IMR-90 (cell line): ENCODE measurements at regions not wholly inside any gene's neighbourhood (a gene's known extent, or its start where the extent isn't known, plus 50 kb on each side); places are given as distances from the start of the nearest gene placed in this dataset.

Experiments
- ATAC-seq: fragments of 200-7000 bp; cut with Tn5 transposase; 2 replicates; pipeline ENCODE4 v1.9.1; 2020; ENCODE audit warnings: low read depth, mild to moderate bottlenecking, moderate library complexity
- BruUV-seq: library from RNA; stranded (reverse); fragments of 400-500 nt; replicated peaks from 2 replicates; lab custom pipeline; 2021; lab: Mats Ljungman, UMichigan
- CTCF ChIA-PET: fragments of 300-600 bp; formaldehyde crosslinking; extraction: SDS; loops from one replicate; lab custom pipeline; 2021; ENCODE audit warnings: antibody characterized with exemption; lab: Yijun Ruan, JAX
- POLR2A ChIA-PET: fragments of 300-600 bp; sonication (Branson Sonifier 250); formaldehyde crosslinking; loops from one replicate; lab custom pipeline; 2022; ENCODE audit warnings: antibody characterized with exemption; ENCODE audit not compliant: unreplicated experiment; lab: Charles Lee
- DNase-seq: peaks from one replicate; pipeline ENCODE4 v3.0.0; 2013
- H2AFZ ChIP-seq: replicated peaks from 2 replicates; pipeline ENCODE3; 2013; ENCODE audit warnings: low read length, mild to moderate bottlenecking; ENCODE audit not compliant: poor library complexity
- H2AK5ac ChIP-seq: 2 replicates; pipeline ENCODE4 v1.6.1; 2013; ENCODE audit warnings: low read depth, low read length, inconsistent platforms
- H2AK9ac ChIP-seq: replicated peaks from 2 replicates; pipeline ENCODE3; 2013; ENCODE audit warnings: mild to moderate bottlenecking, low read depth, low read length, moderate library complexity; ENCODE audit not compliant: poor library complexity
- H2BK120ac ChIP-seq: 2 replicates; pipeline ENCODE4 v1.6.1; 2013; ENCODE audit warnings: low read depth, low read length, inconsistent platforms
- H2BK15ac ChIP-seq: 3 replicates; pipeline ENCODE4 v1.6.1; 2013; ENCODE audit warnings: low read depth, low read length, inconsistent platforms
- H2BK20ac ChIP-seq: 2 replicates; pipeline ENCODE4 v1.6.1; 2013; ENCODE audit warnings: low read depth, mild to moderate bottlenecking, inconsistent platforms, low read length, moderate library complexity
- H2BK5ac ChIP-seq: 2 replicates; pipeline ENCODE4 v1.6.1; 2013; ENCODE audit warnings: mild to moderate bottlenecking, low read depth, low read length, inconsistent platforms; ENCODE audit not compliant: poor library complexity, severe bottlenecking
- H3K14ac ChIP-seq: replicated peaks from 2 replicates; pipeline ENCODE4 v1.6.1; 2013; ENCODE audit warnings: low read depth, low read length, inconsistent platforms
- H3K18ac ChIP-seq: 2 replicates; pipeline ENCODE4 v1.6.1; 2013; ENCODE audit warnings: low read depth, low read length, control low read depth
- H3K23ac ChIP-seq: 2 replicates; pipeline ENCODE4 v1.6.1; 2013; ENCODE audit warnings: low read depth, low read length, inconsistent platforms
- H3K27ac ChIP-seq: 2 replicates; pipeline ENCODE4 v1.5.1; 2013; ENCODE audit warnings: mild to moderate bottlenecking, control low read depth, low read length; ENCODE audit not compliant: insufficient read depth
- H3K27me3 ChIP-seq: 2 replicates; pipeline ENCODE4 v1.6.1; 2013; ENCODE audit warnings: low read length; ENCODE audit not compliant: control insufficient read depth, insufficient read depth
- H3K36me3 ChIP-seq: 2 replicates; pipeline ENCODE4 v1.6.1; 2013; ENCODE audit warnings: low read length, mixed read lengths; ENCODE audit not compliant: control insufficient read depth, insufficient read depth
- H3K4ac ChIP-seq: 2 replicates; pipeline ENCODE4 v1.6.1; 2013; ENCODE audit warnings: low read depth, low read length, inconsistent platforms
- H3K4me1 ChIP-seq: 2 replicates; pipeline ENCODE4 v1.6.1; 2013; ENCODE audit warnings: low read length, mixed read lengths; ENCODE audit not compliant: control insufficient read depth, insufficient read depth
- H3K4me2 ChIP-seq: 2 replicates; pipeline ENCODE4 v1.6.1; 2013; ENCODE audit warnings: low read depth, mild to moderate bottlenecking, control low read depth, low read length, moderate library complexity
- H3K4me3 ChIP-seq: 2 replicates; pipeline ENCODE4 v1.5.1; 2013; ENCODE audit warnings: low read depth, mild to moderate bottlenecking, control low read depth, low read length, moderate library complexity; ENCODE audit not compliant: insufficient read depth
- H3K56ac ChIP-seq: 2 replicates; pipeline ENCODE4 v1.6.1; 2013; ENCODE audit warnings: low read length, inconsistent platforms; ENCODE audit not compliant: insufficient read depth; ENCODE audit errors: extremely low read depth
- H3K79me1 ChIP-seq, 2 experiments: 2 replicates each; pipeline ENCODE4 v1.6.1; 2013; ENCODE audit warnings: low read length in 2 of 2, inconsistent platforms in 1 of 2, low read depth in 1 of 2
- H3K9ac ChIP-seq: 2 replicates; pipeline ENCODE4 v1.6.1; 2013; ENCODE audit warnings: low read depth, low read length, control low read depth
- H3K9me1 ChIP-seq: 2 replicates; pipeline ENCODE4 v1.6.1; 2013; ENCODE audit warnings: low read length, inconsistent platforms; ENCODE audit not compliant: insufficient read depth
- H3K9me3 ChIP-seq: 2 replicates; pipeline ENCODE4 v1.6.1; 2013; ENCODE audit warnings: low read length; ENCODE audit not compliant: control insufficient read depth, insufficient read depth
- H4K20me1 ChIP-seq: 2 replicates; pipeline ENCODE4 v1.6.1; 2013; ENCODE audit warnings: low read length, inconsistent platforms; ENCODE audit not compliant: insufficient read depth
- H4K5ac ChIP-seq: 2 replicates; pipeline ENCODE4 v1.6.1; 2013; ENCODE audit warnings: mild to moderate bottlenecking, low read depth, low read length, control low read depth
- H4K8ac ChIP-seq, 2 experiments: 2 replicates each; pipeline ENCODE4 v1.6.1; 2013; ENCODE audit warnings: low read depth in 2 of 2, low read length in 2 of 2, control low read depth in 1 of 2, inconsistent platforms in 1 of 2
- H4K91ac ChIP-seq: 2 replicates; pipeline ENCODE4 v1.6.1; 2013; ENCODE audit warnings: low read depth, low read length, inconsistent platforms; ENCODE audit not compliant: insufficient read depth
- BHLHE40 ChIP-seq: fragments of 150-350 bp; IDR thresholded peaks from 2 replicates; pipeline ENCODE4 v1.6.1; 2016; ENCODE audit warnings: mild to moderate bottlenecking, low read depth, low read length
- CEBPB ChIP-seq: IDR thresholded peaks from 2 replicates; pipeline ENCODE4 v1.6.1; 2012; ENCODE audit warnings: low read depth, low read length, improper control_type of control experiment
- CHD1 ChIP-seq: IDR thresholded peaks from 2 replicates; pipeline ENCODE4 v1.6.1; 2012; ENCODE audit warnings: low read depth, low read length, improper control_type of control experiment
- ELK1 ChIP-seq: fragments of 150-350 bp; IDR thresholded peaks from 2 replicates; pipeline ENCODE4 v1.6.1; 2016; ENCODE audit warnings: low read depth, mild to moderate bottlenecking, low read length, moderate library complexity, borderline replicate concordance
- FOS ChIP-seq: fragments of 150-350 bp; IDR thresholded peaks from 2 replicates; pipeline ENCODE4 v1.6.1; 2016; ENCODE audit warnings: low read depth, low read length
- MAFK ChIP-seq: IDR thresholded peaks from 2 replicates; pipeline ENCODE4 v1.6.1; 2012; ENCODE audit warnings: low read depth, low read length, improper control_type of control experiment
- MAZ ChIP-seq: IDR thresholded peaks from 2 replicates; pipeline ENCODE4 v1.6.1; 2012; ENCODE audit warnings: low read depth, mild to moderate bottlenecking, low read length, improper control_type of control experiment, moderate library complexity, borderline replicate concordance
- MXI1 ChIP-seq: IDR thresholded peaks from 2 replicates; pipeline ENCODE4 v1.6.1; 2012; ENCODE audit warnings: low read depth, mild to moderate bottlenecking, low read length, moderate library complexity, borderline replicate concordance
- NFE2L2 ChIP-seq: fragments of 150-350 bp; IDR thresholded peaks from 2 replicates; pipeline ENCODE4 v1.6.1; 2016; ENCODE audit warnings: low read depth, mild to moderate bottlenecking, low read length
- POLR2A ChIP-seq: IDR thresholded peaks from 2 replicates; pipeline ENCODE4 v1.6.1; 2012; ENCODE audit warnings: mild to moderate bottlenecking, low read depth, low read length
- RAD21 ChIP-seq: IDR thresholded peaks from 2 replicates; pipeline ENCODE4 v1.6.1; 2012; ENCODE audit warnings: low read length, improper control_type of control experiment
- RCOR1 ChIP-seq: IDR thresholded peaks from 2 replicates; pipeline ENCODE4 v1.6.1; 2012; ENCODE audit warnings: mild to moderate bottlenecking, low read length, improper control_type of control experiment; ENCODE audit not compliant: insufficient replicate concordance
- RFX5 ChIP-seq: IDR thresholded peaks from 2 replicates; pipeline ENCODE4 v1.8.0; 2012; ENCODE audit warnings: low read depth, mild to moderate bottlenecking, low read length, moderate library complexity
- SMC3 ChIP-seq: fragments of 150-350 bp; IDR thresholded peaks from 2 replicates; pipeline ENCODE4 v1.6.1; 2016; ENCODE audit warnings: low read depth, mild to moderate bottlenecking, antibody characterized with exemption, low read length, moderate library complexity
- WGBS, 2 experiments: methylation state at CpG; one replicate each; pipeline versions ENCODE4 v1.1.5 to v1.1.7; 2013; ENCODE audit warnings: missing lambda C conversion rate in 2 of 2; ENCODE audit not compliant: insufficient read length in 1 of 2; ENCODE audit errors: extremely low coverage in 2 of 2; 5-methylcytosine and 5-hydroxymethylcytosine counted together
- dilution Hi-C: fragments of 300-500 bp; cut with HindIII; formaldehyde crosslinking; loops from one replicate; pipeline ENCODE4 v1.14.3; 2018; ENCODE audit warnings: low sequenced_read_pairs; ENCODE audit not compliant: unreplicated experiment
- in situ Hi-C: fragments of 300-500 bp; cut with MboI; formaldehyde crosslinking; loops from 3 replicates; pipeline ENCODE4 v1.14.3; 2019; ENCODE audit warnings: low sequenced_read_pairs, inconsistent platforms, mixed read lengths
- intact Hi-C: fragments of 100-400 bp; cut with micrococcal nuclease; formaldehyde crosslinking; loops from 2 replicates; pipeline ENCODE4 v1.10.0; 2022
- TF ChIP-seq, protein P1 (sequence below): fragments of 150-350 bp; IDR thresholded peaks from 2 replicates; pipeline ENCODE4 v1.6.1; 2017; ENCODE audit warnings: mild to moderate bottlenecking, antibody characterized with exemption, low read length, low read depth
- TF ChIP-seq, protein P2 (sequence below): conservative IDR thresholded peaks from 2 replicates; pipeline ENCODE4 v1.5.1; 2012; ENCODE audit warnings: mild to moderate bottlenecking, low read depth, low read length, improper control_type of control experiment

- ChIA-PET CTCF (no interaction called here), POLR2A (interaction anchor here (0.7 kb wide), 1 partner anchor 1963 kb away, joined by 6 read pairs; no protein-coding TSS in a partner anchor)
- Histone ChIP-seq H3K56ac (no peak overlapping the region), H4K8ac (no peak overlapping the region), H2BK5ac (no peak overlapping the region), H3K9ac (no peak overlapping the region), H3K4me1 (no peaks in the 10 kb centered on the region), H3K9me1 (no peaks in the 10 kb centered on the region), H3K4me3 (no peak overlapping the region), H3K27ac (no peak overlapping the region), H2BK120ac (no peak overlapping the region), H3K27me3 (peaks cover 47% of the 10 kb centered on the region), H3K36me3 (no peaks in the 10 kb centered on the region), H2AK9ac (no peak overlapping the region), H4K5ac (no peak overlapping the region), H3K14ac (no peak overlapping the region), H2BK15ac (no peak overlapping the region), H3K79me1 (no peaks in the 10 kb centered on the region), H2BK20ac (no peak overlapping the region), H4K91ac (no peak overlapping the region), H3K4me2 (no peak overlapping the region), H4K20me1 (no peaks in the 10 kb centered on the region), H2AK5ac (no peak overlapping the region), H3K4ac (no peak overlapping the region), H3K9me3 (peaks cover 2% of the 10 kb centered on the region; the same call in 1 of the 2 replicates), H3K18ac (no peak overlapping the region), H3K23ac (no peak overlapping the region), H2AFZ (no peak overlapping the region)
- no peak for TF ChIP-seq NFE2L2
- TF ChIP-seq MAZ = no peak
- TF ChIP-seq POLR2A = no peak
- TF ChIP-seq FOS = no peak
- no peak for TF ChIP-seq MAFK
- TF ChIP-seq, protein P1, sequence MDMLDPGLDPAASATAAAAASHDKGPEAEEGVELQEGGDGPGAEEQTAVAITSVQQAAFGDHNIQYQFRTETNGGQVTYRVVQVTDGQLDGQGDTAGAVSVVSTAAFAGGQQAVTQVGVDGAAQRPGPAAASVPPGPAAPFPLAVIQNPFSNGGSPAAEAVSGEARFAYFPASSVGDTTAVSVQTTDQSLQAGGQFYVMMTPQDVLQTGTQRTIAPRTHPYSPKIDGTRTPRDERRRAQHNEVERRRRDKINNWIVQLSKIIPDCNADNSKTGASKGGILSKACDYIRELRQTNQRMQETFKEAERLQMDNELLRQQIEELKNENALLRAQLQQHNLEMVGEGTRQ = no peak
- TF ChIP-seq, protein P2, sequence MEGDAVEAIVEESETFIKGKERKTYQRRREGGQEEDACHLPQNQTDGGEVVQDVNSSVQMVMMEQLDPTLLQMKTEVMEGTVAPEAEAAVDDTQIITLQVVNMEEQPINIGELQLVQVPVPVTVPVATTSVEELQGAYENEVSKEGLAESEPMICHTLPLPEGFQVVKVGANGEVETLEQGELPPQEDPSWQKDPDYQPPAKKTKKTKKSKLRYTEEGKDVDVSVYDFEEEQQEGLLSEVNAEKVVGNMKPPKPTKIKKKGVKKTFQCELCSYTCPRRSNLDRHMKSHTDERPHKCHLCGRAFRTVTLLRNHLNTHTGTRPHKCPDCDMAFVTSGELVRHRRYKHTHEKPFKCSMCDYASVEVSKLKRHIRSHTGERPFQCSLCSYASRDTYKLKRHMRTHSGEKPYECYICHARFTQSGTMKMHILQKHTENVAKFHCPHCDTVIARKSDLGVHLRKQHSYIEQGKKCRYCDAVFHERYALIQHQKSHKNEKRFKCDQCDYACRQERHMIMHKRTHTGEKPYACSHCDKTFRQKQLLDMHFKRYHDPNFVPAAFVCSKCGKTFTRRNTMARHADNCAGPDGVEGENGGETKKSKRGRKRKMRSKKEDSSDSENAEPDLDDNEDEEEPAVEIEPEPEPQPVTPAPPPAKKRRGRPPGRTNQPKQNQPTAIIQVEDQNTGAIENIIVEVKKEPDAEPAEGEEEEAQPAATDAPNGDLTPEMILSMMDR = no peak
- no peak for TF ChIP-seq RFX5
- no peak for TF ChIP-seq SMC3
- TF ChIP-seq MXI1 = no peak
- no peak for TF ChIP-seq BHLHE40
- TF ChIP-seq RCOR1 = no peak
- no peak for TF ChIP-seq CHD1
- no peak for TF ChIP-seq CEBPB
- no peak for TF ChIP-seq ELK1
- TF ChIP-seq RAD21 = no peak
- DNase-seq = no peak
- in situ Hi-C loops (no loop called here), dilution Hi-C loops (no loop called here), intact Hi-C loops (no loop called here)
- no peak for ATAC-seq
- no CpG with 5 or more reads among the region's 10 CpGs for WGBS, 2 experiments
- no TSS peak for BruUV-seq
Observed at GRCh38 chr9:96047741-96048103, 172.2 kb downstream of the ERCC6L2 start.
